ENCODE measurements at regions not wholly inside any gene's neighbourhood (a gene's known extent, or its start where the extent isn't known, plus 50 kb on each side); places are given as distances from the start of the nearest gene placed in this dataset.

DNA sequence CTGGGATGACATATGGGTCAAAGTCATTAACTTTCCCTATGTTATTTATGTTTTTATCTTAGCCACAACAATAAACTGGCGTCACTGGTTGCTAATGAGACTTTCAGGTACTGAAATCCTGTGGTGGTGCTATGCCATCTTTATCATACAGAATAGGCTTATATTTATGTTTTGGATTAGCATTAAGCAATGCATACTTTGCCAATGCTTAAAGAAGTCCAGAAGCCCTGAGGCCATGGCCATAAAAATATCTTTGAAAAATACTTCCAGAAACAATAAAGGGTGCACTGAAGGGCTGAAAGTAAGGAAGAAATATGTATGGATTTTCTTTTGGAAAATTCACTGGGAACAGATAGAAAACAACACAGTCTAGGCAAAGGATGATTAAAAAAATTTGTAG is 304.6 kb upstream of the SLC10A2 start:
- TF ChIP-seq, protein P1, sequence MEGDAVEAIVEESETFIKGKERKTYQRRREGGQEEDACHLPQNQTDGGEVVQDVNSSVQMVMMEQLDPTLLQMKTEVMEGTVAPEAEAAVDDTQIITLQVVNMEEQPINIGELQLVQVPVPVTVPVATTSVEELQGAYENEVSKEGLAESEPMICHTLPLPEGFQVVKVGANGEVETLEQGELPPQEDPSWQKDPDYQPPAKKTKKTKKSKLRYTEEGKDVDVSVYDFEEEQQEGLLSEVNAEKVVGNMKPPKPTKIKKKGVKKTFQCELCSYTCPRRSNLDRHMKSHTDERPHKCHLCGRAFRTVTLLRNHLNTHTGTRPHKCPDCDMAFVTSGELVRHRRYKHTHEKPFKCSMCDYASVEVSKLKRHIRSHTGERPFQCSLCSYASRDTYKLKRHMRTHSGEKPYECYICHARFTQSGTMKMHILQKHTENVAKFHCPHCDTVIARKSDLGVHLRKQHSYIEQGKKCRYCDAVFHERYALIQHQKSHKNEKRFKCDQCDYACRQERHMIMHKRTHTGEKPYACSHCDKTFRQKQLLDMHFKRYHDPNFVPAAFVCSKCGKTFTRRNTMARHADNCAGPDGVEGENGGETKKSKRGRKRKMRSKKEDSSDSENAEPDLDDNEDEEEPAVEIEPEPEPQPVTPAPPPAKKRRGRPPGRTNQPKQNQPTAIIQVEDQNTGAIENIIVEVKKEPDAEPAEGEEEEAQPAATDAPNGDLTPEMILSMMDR (conservative IDR thresholded peaks at IDR 0.05; ENCODE audit: low read depth, low read length), result no peak
- TF ChIP-seq RAD21 (IDR thresholded peaks at IDR 0.05; ENCODE audit: low read length) (no peak), RFX5 (IDR thresholded peaks at IDR 0.05; ENCODE audit: low read depth, low read length) (no peak), POLR2A (IDR thresholded peaks at IDR 0.05; ENCODE audit: low read depth, low read length) (no peak), RCOR1 (IDR thresholded peaks at IDR 0.05; ENCODE audit: insufficient replicate concordance, low read length) (no peak), MAFK (IDR thresholded peaks at IDR 0.05; ENCODE audit: low read depth, low read length) (no peak), CEBPB (IDR thresholded peaks at IDR 0.05; ENCODE audit: low read depth, low read length) (no peak)

Data from IMR-90 (cell line).